ENCODE measurements at regions not wholly inside any gene's neighbourhood (a gene's known extent, or its start where the extent isn't known, plus 50 kb on each side); places are given as distances from the start of the nearest gene placed in this dataset.

DNA sequence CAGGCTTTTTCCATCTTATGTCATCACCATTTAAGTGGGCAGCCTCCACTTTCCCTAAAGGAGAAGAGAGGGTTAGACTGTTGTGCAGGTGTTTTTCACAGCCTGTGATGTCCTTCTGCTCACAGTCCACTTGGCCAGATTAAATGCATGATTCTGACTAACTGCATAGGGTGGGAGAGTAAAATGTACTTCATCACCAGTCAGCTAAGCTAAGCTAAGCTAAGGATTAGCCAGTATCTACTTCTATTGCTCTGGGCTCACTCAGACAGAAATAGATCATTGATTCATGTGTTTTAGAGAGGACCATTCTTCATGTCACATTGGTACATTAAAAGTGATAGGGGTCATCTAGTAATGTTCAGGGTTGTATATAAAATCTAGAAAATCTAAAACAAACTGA is 1013.1 kb downstream of the NTRK3 start:
- TF ChIP-seq, protein P1, sequence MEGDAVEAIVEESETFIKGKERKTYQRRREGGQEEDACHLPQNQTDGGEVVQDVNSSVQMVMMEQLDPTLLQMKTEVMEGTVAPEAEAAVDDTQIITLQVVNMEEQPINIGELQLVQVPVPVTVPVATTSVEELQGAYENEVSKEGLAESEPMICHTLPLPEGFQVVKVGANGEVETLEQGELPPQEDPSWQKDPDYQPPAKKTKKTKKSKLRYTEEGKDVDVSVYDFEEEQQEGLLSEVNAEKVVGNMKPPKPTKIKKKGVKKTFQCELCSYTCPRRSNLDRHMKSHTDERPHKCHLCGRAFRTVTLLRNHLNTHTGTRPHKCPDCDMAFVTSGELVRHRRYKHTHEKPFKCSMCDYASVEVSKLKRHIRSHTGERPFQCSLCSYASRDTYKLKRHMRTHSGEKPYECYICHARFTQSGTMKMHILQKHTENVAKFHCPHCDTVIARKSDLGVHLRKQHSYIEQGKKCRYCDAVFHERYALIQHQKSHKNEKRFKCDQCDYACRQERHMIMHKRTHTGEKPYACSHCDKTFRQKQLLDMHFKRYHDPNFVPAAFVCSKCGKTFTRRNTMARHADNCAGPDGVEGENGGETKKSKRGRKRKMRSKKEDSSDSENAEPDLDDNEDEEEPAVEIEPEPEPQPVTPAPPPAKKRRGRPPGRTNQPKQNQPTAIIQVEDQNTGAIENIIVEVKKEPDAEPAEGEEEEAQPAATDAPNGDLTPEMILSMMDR (IDR thresholded peaks at IDR 0.05) = no peak
- TF ChIP-seq POLR2A (IDR thresholded peaks at IDR 0.05) = no peak
